ENCODE measurements at regions not wholly inside any gene's neighbourhood (a gene's known extent, or its start where the extent isn't known, plus 50 kb on each side); places are given as distances from the start of the nearest gene placed in this dataset.

DNA sequence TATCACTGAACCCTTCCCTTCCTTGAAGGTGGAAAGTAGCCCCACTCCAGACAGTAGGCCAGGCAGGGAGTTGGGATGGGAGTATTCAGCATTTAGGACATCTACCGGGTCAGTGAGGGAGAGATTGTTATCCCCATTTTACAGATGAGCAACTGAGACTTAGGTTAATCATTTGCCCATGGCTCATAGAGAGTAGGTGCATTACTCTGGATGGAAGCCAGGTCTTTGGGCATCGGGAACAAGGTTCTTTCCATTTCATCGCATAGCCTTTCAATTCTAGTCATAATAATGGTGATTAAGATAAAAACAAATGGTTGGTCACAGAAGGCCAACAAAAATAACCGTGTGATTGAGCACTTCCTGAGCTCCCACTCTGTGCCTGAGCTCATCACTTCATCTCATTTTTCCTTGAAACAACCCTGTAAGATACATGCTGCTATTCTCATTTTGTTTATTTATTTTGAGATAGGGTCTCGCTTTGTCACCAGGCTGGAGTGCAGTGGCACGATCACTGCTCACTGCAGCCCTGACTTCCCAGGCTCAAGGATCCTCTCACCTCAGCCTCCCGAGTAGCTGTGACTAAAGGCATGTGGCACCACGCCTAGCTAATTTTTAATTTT lies 64.8 kb downstream of the NAV1 start (continued):
- no peak for TF ChIP-seq KDM4A (IDR thresholded peaks at IDR 0.05; ENCODE audit: low read depth, low read length, severe bottlenecking)

Data from H1 (cell line).